T-helper 2 cell treated with Interferon-gamma antibody and Interleukin-4, amounts not matched to agents 5 μg/mL and 100 μg/mL, for 36 hours (primary cell): ENCODE measurements at regions not wholly inside any gene's neighbourhood (a gene's known extent, or its start where the extent isn't known, plus 50 kb on each side); places are given as distances from the start of the nearest gene placed in this dataset.

Experiments
- DNase-seq: peaks from one replicate; pipeline ENCODE4 v3.0.0; 2021; ENCODE audit warnings: low spot score
- H3K27ac Mint-ChIP-seq: one replicate; pipeline ENCODE4 v1.8.0; 2021; ENCODE audit warnings: mild to moderate bottlenecking, mixed read lengths
- H3K27me3 Mint-ChIP-seq: one replicate; pipeline ENCODE4 v1.8.0; 2021; ENCODE audit warnings: low read depth, mixed read lengths
- H3K36me3 Mint-ChIP-seq: one replicate; pipeline ENCODE4 v1.8.0; 2021; ENCODE audit warnings: low read depth, mixed read lengths
- H3K4me1 Mint-ChIP-seq: one replicate; pipeline ENCODE4 v1.8.0; 2021; ENCODE audit warnings: low read depth, mixed read lengths
- H3K4me3 Mint-ChIP-seq: one replicate; pipeline ENCODE4 v1.8.0; 2022; ENCODE audit warnings: mild to moderate bottlenecking, moderate library complexity, mixed read lengths
- H3K9me3 Mint-ChIP-seq: one replicate; pipeline ENCODE4 v1.8.0; 2021; ENCODE audit warnings: mixed read lengths

DNA sequence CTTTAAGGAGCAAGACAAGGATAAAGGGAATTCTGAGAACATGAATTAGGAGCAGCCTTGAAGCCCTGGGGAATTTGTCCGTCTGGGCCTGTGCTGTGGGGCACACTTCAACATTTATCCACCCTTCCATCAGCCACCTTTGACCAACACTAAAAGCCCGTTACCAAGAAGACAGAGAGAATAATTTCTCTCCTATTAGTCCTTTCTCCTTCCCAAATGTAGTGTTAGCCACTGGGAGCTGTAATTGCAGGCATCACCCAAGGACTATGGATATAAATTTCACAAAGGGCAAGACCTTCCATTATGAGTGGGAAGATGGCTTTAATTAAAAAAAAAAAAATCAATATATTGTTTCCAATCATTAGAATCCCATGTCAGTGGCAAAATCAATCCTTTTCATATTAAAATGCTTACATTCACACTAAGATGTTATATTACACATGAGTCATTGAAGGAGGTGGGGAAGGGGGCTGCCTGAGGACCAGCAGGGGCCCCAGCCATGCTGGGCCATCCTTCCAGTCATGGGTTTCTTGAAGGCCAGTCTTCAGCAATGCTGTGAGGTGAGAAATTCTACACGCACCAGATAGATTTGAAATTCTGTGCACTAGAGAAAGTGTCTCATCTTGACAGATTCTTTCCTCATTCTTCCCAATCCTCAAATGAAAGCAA, 292.5 kb upstream of the NRP1 start:
- H3K4me1 Mint-ChIP-seq = no peaks in the 10 kb centered on the region
- no peaks in the 10 kb centered on the region for H3K9me3 Mint-ChIP-seq
- no peak for DNase-seq
- H3K27ac Mint-ChIP-seq = no peak overlapping the region
- no peaks in the 10 kb centered on the region for H3K36me3 Mint-ChIP-seq
- no peaks in the 10 kb centered on the region for H3K27me3 Mint-ChIP-seq
- no peak overlapping the region for H3K4me3 Mint-ChIP-seq

DNA sequence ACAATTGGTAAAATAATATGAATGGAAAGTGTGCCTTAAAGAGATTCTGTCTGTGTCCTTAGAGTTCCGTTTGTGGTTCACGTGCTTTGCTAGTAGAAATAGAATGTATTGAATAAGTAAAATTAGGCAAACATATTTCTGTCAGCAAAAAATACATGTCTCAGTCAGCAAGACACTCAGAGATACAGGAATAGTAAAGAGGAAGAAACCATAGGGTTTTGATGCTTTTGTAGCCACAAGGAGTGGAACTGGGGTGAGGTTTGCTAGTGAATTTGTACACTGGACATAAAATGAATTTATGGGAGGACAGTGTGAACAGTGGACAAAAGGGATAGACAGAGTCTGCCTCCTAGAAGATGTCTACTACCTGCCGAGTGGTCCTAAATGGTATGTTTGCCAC, 289.2 kb upstream of the NRP1 start:
- no peak overlapping the region for H3K27ac Mint-ChIP-seq
- H3K36me3 Mint-ChIP-seq = no peaks in the 10 kb centered on the region
- no peaks in the 10 kb centered on the region for H3K27me3 Mint-ChIP-seq
- H3K4me1 Mint-ChIP-seq = no peaks in the 10 kb centered on the region
- DNase-seq = no peak
- H3K9me3 Mint-ChIP-seq = no peaks in the 10 kb centered on the region
- no peak overlapping the region for H3K4me3 Mint-ChIP-seq

GRCh38 chr10:33621101-33621500, 286.6 kb upstream of the NRP1 start:
- no peak for DNase-seq
- Mint-ChIP-seq H3K36me3 (no peaks in the 10 kb centered on the region), H3K27me3 (no peaks in the 10 kb centered on the region), H3K4me1 (no peaks in the 10 kb centered on the region), H3K27ac (no peak overlapping the region), H3K4me3 (no peak overlapping the region), H3K9me3 (no peaks in the 10 kb centered on the region)

- no peaks in the 10 kb centered on the region for H3K36me3 Mint-ChIP-seq
- no peak for DNase-seq
- H3K27ac Mint-ChIP-seq = no peak overlapping the region
- H3K9me3 Mint-ChIP-seq = no peaks in the 10 kb centered on the region
- no peak overlapping the region for H3K4me3 Mint-ChIP-seq
- no peaks in the 10 kb centered on the region for H3K27me3 Mint-ChIP-seq
- H3K4me1 Mint-ChIP-seq = no peaks in the 10 kb centered on the region
Observed at GRCh38 chr10:33618196-33618595, 283.7 kb upstream of the NRP1 start.

DNA sequence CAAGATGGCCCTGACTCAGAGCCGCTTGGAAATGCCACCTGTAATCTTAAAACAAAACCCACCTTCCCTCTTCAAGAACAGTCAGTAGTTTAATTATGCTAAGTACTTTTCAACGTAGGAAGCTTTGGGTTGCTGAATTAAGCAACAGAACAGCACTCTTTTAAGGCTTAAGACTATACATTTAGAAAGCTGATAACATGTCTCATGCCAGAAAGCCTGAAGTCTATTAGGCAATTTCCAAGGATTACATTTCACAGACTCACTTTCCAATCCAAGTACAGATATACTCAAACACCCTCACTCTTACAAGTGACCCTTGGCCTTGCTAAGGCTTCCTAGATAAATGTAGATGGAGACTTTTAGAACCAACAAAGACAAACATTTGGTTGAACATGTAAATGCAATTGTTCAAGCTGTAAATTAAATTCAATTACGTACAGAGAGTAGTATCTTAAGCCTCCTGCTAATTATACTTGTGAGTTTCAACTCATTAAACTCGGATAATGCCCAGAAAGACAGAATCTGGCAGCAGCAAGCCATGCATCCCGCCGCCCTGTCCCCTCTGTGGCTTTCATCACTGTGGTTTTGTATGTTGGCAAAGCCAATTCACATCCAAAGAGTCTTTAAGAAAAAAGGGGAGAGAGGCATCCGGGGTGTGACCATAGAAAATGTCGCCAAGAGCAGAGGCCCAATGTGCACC, 283.1 kb upstream of the NRP1 start:
- Mint-ChIP-seq H3K4me3 (no peak overlapping the region), H3K9me3 (no peaks in the 10 kb centered on the region), H3K27me3 (no peaks in the 10 kb centered on the region), H3K36me3 (no peaks in the 10 kb centered on the region), H3K4me1 (no peaks in the 10 kb centered on the region), H3K27ac (no peak overlapping the region)
- no peak for DNase-seq

GRCh38 chr10:33616956-33617355, 282.5 kb upstream of the NRP1 start:
- H3K27ac Mint-ChIP-seq = no peak overlapping the region
- H3K4me3 Mint-ChIP-seq = no peak overlapping the region
- no peaks in the 10 kb centered on the region for H3K27me3 Mint-ChIP-seq
- no peak for DNase-seq
- H3K36me3 Mint-ChIP-seq = no peaks in the 10 kb centered on the region
- H3K9me3 Mint-ChIP-seq = no peaks in the 10 kb centered on the region
- no peaks in the 10 kb centered on the region for H3K4me1 Mint-ChIP-seq

GRCh38 chr10:33612551-33612950, 278.1 kb upstream of the NRP1 start:
- Mint-ChIP-seq H3K4me1 (no peaks in the 10 kb centered on the region), H3K27ac (no peak overlapping the region), H3K9me3 (no peaks in the 10 kb centered on the region), H3K27me3 (no peaks in the 10 kb centered on the region), H3K36me3 (no peaks in the 10 kb centered on the region), H3K4me3 (no peak overlapping the region)
- no peak for DNase-seq

DNA sequence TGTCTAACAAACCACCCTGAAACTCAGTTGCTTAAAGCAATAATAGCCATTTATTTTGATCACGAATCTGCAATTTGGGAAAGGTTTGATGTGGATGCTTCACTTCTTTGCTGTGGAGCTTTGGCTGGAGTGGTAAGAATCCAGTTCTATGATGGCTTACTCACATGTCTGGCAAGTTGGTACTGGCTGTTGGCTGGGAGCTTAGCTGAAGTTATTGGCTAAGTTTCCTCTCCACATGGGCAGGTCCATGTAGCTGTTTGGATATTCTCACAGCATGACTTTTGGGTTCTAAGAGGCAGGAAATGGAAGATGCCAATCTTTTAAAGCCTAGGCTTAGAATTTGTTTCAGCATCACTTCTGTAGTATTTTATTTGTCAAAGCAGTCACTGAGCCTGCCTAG, 277.6 kb upstream of the NRP1 start:
- Mint-ChIP-seq H3K9me3 (no peaks in the 10 kb centered on the region), H3K36me3 (no peaks in the 10 kb centered on the region), H3K4me1 (no peaks in the 10 kb centered on the region), H3K4me3 (no peak overlapping the region), H3K27me3 (no peaks in the 10 kb centered on the region), H3K27ac (no peak overlapping the region)
- DNase-seq = no peak

GRCh38 chr10:33611423-33611822, 277.0 kb upstream of the NRP1 start:
- no peaks in the 10 kb centered on the region for H3K27me3 Mint-ChIP-seq
- H3K4me3 Mint-ChIP-seq = no peak overlapping the region
- no peaks in the 10 kb centered on the region for H3K9me3 Mint-ChIP-seq

GRCh38 chr10:33609546-33609945, 275.1 kb upstream of the NRP1 start:
- Mint-ChIP-seq H3K4me1 (no peaks in the 10 kb centered on the region), H3K36me3 (no peaks in the 10 kb centered on the region), H3K27ac (no peak overlapping the region), H3K4me3 (no peak overlapping the region), H3K9me3 (no peaks in the 10 kb centered on the region), H3K27me3 (no peaks in the 10 kb centered on the region)
- DNase-seq = no peak

More at GRCh38 chr10:33611423-33611822, 277.0 kb upstream of the NRP1 start:
- no peaks in the 10 kb centered on the region for H3K36me3 Mint-ChIP-seq
- no peak overlapping the region for H3K27ac Mint-ChIP-seq
- H3K4me1 Mint-ChIP-seq = no peaks in the 10 kb centered on the region
- no peak for DNase-seq

DNA sequence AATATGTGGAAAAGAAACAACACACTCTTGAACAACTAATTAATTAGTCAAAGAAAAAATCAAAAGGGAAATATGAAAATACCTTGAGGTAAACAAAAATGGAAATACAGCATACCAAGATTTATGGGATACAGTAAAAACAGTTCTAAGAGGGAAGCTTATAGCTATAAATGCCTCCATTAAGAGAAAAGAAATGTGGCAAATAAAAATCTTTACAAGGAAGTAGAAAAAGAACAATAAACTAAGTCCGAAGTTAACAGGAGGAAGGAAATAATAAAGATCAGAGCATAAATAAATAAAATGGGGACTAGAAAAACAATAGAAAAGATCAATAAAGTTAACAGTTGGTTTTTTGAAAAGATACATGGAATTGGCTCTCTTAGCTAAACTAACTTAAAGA, 267.8 kb upstream of the NRP1 start:
- Mint-ChIP-seq H3K27ac (no peak overlapping the region), H3K27me3 (no peaks in the 10 kb centered on the region), H3K4me3 (no peak overlapping the region), H3K9me3 (peaks cover 14% of the 10 kb centered on the region), H3K36me3 (no peaks in the 10 kb centered on the region), H3K4me1 (no peaks in the 10 kb centered on the region)
- DNase-seq = no peak

GRCh38 chr10:33600381-33600780, 265.9 kb upstream of the NRP1 start:
- Mint-ChIP-seq H3K36me3 (no peaks in the 10 kb centered on the region), H3K4me3 (no peak overlapping the region), H3K27ac (no peak overlapping the region), H3K27me3 (no peaks in the 10 kb centered on the region), H3K4me1 (no peaks in the 10 kb centered on the region), H3K9me3 (peaks cover 14% of the 10 kb centered on the region)
- no peak for DNase-seq

GRCh38 chr10:33596422-33596821, 262.0 kb upstream of the NRP1 start:
- no peak for DNase-seq
- Mint-ChIP-seq H3K27ac (no peak overlapping the region), H3K36me3 (no peaks in the 10 kb centered on the region), H3K27me3 (no peaks in the 10 kb centered on the region), H3K9me3 (peaks cover 18% of the 10 kb centered on the region), H3K4me1 (no peaks in the 10 kb centered on the region), H3K4me3 (no peak overlapping the region)

- no peaks in the 10 kb centered on the region for H3K27me3 Mint-ChIP-seq
- peaks cover 12% of the 10 kb centered on the region for H3K9me3 Mint-ChIP-seq
- H3K27ac Mint-ChIP-seq = no peak overlapping the region
- no peaks in the 10 kb centered on the region for H3K36me3 Mint-ChIP-seq
- H3K4me1 Mint-ChIP-seq = no peaks in the 10 kb centered on the region
- DNase-seq = no peak
- H3K4me3 Mint-ChIP-seq = no peak overlapping the region
Observed at GRCh38 chr10:33594475-33594874, 260.0 kb upstream of the NRP1 start.
